GM18909 (cell line): ENCODE measurements at regions not wholly inside any gene's neighbourhood (a gene's known extent, or its start where the extent isn't known, plus 50 kb on each side); places are given as distances from the start of the nearest gene placed in this dataset.
"Not testable (repeated sequence)": the region's sequence is repeated elsewhere in the genome, so short reads cannot be mapped to it uniquely, and the experiment has no call there.

Source experiments
- ATAC-seq: cut with Tn5 transposase; IDR thresholded peaks from one replicate; pipeline ENCODE4 v1.9.1; 2021; ENCODE audit warnings: mild to moderate bottlenecking; ENCODE audit not compliant: unreplicated experiment, poor library complexity

DNA sequence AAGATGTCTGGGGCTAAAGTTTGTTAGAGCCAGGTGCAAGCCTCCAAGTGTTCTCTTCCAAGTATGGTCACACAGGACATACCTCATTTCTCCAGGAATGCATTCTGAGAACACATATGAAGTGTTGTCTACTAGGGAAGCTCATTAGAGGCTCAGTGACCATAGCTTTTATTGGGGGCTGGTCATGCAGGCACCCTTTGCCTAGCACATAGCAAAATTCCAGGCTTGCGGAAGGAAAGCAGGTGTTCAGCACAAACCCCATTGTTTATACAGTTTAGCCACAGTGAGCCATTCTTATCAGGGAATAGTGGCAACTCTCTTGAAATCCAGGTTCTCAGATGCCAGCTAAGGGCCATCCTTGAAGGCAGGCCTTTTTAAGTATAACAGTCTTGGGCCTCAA is 112.1 kb upstream of the XIST start:
- no peak for ATAC-seq

DNA sequence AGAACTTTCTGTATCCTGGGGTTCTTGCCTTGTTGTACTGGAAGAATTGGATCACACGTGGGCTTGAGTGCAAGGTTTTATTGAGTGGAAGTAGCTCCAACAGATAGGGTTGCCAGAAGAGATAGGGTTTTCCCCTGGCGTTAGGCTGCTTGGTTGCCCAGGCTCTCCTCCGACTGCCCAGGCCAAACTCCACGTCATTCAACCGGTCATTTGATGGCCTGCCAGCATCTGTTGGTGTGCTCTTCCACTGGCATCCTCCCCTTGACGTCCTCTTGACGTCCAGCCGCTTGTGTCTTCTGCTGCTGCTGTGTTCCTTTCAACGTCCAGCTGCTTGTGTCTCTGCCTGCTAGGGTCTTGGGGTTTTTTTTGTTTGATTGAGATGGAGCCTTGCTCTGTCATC is 111.2 kb upstream of the XIST start:
- no peak for ATAC-seq

DNA sequence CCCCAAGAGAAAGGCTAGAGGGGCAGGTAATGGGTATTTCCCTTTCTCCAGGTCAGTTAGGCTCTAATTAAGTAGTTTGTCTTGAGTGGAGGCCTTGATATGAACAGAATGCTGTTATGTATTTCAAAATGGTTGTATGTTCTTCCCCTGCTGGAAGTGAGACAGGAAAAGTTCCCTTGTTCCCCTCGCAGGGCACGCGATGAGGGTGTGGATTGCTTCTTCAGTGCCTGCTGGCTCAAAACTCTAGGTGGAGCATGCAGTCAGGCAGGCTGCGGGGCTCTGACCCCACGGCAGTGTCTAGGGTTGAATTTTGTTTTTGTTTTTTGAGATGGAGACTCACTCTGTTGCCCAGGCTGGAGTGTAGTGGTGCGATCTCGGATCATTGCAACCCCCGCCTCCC is 110.4 kb upstream of the XIST start:
- no peak for ATAC-seq

DNA sequence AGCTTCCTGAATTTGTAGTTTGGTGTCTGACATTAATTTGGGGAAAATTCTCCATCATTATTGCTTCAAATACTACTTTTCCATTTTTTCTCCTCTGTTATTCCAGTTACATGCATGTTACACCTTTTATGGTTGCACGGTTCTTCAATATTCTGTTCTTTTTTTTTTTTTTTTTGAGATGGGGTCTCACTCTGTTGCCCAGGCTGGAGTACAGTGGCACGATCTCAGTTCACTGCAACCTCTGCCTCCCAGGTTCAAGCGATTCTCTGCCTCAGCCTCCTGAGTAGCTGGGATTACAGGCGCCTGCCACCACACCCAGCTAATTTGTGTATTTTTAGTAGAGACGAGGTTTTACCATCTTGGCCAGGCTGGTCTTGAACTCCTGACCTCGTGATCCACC is 109.4 kb upstream of the XIST start:
- not testable (repeated sequence) for ATAC-seq

DNA sequence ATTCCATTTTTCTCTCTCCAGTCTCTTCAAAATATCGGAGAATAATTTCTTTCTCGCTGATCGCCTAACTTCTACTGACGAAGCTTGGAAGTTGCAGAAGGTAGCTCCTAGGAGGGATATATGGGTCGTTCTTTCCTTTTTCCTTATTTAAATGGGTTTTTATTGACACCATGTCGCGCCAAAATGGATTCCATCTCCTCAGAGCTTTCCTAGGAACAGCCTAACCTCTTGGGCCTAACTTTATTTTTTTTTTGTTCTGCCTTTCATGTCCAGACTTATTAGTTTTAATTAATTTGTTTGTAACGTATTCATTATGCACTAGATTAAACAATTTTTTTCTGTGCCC is 92.0 kb upstream of the XIST start:
- peak; percentile 3 for ATAC-seq

DNA sequence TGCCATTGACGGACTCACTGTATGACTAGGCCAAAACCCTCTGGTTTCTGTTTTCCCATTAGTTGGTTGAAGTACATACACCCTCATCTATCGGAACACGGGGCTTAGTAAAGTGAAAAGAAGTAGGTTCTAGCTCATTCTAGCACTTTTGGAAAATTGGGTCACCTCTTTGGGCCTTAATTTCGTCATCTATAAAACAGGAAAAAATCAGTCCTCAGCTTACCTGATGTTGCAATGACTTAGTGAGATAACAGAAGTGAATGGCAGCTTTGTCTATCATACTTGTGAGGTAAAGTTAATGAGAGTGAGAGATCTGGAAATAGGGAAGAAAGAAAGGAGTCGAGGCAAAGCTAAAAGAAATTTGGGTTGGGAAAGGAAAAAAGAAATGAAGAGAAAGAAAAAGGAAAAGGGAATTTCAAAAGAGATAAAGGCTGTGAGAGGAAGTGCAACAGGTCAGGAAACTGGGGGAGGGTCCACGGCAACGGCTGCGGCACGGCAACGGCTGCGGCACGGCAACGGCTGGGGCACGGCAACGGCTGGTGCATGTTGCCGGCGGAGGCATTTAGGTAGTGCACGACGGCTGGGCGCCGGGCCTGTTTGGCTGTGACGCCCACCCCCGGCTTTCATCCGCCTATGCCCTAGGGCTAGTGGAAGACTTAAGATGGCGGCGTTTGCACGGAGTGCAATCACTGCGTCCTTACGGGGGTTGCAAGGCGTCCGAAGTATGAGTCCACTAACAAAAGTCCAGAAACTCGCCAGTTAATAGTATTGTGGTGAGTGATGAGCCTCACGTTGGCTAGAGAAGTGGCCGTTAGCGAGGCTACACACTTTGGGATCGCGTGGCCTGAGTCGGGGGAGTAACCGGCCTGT is 91.4 kb upstream of the XIST start:
- peak; percentile 99 for ATAC-seq

DNA sequence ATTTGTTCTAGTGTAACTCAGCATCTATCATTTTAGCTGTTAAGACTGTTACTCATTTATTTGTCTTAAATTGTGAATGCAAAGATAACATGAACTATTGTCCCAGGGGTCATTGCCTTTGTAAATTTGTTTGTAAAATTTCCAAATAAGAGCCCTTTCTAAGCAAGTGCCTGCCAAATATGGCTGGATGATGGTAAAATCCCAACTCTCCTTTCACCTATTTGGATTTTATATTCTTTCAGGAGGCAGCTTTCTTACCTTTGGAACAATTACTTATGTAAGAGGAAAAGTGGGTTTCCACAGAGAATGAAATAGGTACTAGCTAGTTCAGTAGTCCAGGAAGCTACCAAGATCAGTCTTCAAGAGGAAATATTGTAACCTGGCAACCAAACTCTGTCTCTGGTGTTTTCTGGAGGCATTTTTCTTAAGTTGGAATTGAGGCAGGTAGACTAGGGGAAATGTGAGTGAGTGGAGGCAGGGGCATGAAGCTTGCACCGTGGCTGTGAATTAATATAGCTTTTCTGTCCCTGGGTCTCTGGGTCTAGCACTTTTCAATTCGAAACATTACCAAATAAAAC is 88.5 kb upstream of the XIST start:
- no peak for ATAC-seq

DNA sequence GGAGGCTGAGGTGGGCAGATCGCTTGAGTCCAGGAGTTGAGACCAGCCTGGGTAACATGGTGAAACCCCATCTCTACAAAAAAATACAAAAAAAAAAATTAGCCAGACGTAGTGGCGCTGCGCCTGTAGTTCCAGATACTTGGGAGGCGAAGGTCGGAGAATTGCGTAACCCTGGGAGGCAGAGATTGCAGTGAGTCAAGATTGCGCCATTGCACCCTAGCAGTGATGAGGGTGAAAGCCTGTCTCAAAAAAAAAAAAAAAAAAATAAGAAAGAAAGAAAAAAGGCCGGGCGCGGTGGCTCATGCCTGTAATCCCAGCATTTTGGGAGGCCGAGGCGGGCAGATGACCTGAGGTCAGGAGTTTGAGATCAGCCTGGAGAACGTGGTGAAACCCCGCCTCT is 85.3 kb upstream of the XIST start:
- not testable (repeated sequence) for ATAC-seq

DNA sequence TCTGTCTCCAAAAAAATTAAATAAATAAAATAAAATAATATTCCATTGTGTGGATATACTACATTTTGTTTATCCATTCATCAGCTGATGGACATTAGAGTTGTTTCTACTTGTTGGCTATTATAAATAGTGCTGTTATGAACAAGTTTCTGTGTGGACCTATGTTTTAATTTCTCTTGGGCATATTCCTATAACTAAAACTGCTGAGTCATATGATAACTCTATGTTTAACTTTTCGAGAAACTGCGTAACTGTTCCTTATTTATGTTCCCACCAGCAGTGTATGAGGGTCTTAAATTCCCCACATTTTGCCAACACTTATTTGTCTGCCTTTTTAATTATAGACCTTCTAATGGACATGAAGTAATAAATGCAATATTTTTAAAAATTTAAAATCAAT is 80.0 kb upstream of the XIST start:
- ATAC-seq = no peak

DNA sequence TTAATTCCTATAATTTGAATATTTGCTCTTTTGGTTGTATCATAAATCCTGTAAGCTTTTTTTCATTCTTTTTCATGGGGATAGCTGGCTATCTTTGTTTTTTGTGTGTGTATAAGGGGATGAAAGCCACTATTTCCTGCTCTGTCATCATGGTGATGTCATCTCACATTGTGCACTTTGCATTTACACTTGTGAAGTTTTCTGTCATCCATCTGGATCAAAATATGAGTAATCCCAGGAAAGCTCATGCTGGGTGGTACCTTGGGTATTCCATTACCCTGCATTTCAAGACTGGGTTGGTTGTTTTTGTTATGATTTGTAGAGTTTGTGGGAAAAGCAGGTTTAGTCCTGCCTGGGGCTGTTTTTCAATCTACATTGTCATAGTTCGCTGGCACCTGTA is 77.8 kb upstream of the XIST start:
- ATAC-seq = no peak

DNA sequence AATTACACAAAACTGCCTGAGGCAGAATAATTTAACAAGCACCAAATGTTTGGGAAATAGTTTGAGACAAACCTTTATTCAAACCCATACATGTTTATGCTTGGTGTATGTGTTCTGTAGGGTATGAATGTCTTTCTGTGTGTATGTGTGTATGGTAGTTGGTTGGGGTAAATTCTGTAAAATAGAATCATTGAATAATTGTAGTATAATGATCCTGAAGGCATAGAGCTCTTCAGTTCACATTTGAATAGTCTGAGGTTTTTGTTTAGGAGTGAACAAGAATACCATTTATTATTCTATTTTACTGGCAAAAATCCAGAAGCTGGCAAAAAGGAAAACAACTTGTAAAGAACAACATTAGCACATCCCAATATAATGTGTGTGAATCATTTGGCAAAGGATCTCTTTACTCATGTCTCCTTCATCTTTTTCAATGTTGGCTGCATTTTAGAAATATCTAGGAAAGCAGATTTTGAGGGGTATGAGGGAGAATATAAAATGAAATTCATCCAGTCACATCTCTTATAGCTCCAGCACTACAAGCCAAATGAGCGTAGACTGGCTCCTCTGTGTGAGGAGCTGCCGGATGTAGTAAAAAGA is 70.4 kb upstream of the XIST start:
- ATAC-seq = no peak

DNA sequence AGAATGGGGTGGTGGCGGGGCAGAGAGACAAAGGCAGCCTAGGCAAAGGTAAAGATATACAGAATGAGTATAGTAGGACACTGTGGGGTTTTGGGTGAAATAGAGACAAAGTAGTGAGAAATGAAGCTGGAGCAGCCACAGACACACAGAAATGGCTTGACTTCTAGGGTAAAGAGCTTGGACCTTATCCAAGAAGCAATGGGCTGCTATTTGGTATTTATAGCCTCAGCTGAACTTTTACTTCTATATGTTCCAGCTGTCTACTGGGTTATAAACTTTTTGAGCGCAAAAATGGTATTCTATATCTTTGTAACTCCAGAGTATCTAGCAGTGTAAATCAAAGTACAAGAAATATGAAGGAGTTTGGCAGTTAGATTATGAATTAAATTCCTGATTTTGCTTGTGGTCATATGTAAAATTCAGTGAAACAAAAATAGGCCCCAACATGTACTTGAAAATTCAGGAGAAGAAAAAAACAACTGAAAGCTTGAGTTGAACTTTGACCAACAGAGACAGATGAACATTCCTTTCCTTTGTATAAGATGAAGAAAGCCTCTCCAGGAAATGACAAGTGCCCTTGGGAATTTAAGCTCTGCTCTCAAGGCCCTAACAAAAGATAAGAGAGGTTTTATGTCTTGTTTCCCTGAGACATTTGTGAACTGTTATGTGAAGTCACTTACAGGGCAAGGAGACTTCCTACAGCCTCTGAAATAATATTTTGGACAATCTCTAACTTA is 64.6 kb upstream of the XIST start:
- no peak for ATAC-seq

DNA sequence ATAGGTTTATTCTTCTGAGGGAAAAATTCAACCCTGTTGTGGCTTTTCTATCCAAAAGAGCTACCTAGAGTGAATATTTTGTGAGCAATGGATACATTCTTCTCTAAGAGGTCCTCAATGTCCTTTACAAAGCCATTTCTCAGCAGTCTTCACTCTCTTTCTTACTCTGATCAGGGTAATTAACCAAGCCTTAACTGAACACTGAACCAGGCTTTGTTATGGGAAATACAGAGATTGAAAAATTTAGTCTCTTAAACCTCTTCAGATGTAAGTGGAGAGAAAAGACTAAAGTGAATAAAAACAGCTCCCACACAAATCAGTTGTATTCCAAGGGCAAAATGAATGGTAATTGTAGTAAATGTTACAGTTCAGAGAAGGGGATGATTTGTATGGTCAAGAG is 64.0 kb upstream of the XIST start:
- ATAC-seq = no peak

DNA sequence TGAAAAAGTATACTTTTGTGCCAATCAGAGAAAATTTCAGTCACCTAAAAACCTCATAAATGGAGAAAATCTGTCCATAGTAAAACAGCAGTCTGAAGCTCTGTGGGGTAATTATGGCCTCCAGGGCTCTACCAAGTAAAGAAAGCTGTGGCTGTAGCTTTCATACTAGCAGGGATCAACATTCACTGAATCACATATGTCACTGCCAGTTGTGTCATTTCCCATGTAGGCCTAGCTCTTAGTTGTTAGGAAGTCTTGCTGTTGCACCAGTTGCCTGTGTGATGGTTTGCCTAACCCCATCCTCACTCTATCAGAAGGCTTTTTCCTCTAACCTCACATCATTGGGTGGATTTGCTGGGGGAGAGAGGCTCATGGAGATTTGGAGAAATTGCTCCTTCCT is 62.3 kb upstream of the XIST start:
- ATAC-seq = not testable (repeated sequence)

DNA sequence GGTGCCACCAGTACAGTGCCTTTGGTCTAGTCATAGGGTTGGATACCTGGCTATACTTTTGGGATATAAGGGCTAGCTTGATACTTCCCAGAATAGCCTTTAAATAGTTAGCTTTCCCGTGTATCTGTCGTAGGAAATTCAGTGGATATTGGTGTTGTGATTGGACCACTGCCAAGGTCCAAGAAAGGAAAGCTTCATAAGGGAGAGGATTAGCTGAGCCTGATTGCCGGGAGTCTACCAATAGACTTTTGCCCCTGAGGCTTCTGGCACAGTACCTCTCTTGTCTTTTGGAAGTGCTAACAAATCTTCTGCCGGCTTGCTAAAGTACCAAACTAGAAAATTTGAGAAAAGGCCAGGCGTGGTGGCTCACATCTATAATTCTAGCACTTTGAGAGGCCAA is 61.1 kb upstream of the XIST start:
- no peak for ATAC-seq

DNA sequence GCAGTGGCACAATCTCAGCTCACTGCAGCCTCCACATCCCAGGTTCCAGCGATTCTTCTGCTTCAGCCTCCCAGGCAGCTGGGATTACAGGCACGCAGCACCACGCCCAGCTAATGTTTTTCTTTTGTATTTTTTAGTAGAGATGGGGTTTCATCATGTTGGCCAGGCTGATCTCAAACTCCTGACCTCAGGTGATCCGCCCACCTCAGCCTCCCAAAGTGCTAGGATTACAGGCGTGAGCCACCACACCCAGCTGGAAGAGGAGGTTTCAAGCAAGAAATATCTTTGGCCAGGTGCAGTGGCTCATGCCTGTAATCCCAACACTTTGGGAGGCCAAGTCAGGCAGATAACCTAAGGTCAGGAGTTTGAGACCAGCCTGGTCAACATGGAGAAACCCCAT is 59.4 kb upstream of the XIST start:
- not testable (repeated sequence) for ATAC-seq

DNA sequence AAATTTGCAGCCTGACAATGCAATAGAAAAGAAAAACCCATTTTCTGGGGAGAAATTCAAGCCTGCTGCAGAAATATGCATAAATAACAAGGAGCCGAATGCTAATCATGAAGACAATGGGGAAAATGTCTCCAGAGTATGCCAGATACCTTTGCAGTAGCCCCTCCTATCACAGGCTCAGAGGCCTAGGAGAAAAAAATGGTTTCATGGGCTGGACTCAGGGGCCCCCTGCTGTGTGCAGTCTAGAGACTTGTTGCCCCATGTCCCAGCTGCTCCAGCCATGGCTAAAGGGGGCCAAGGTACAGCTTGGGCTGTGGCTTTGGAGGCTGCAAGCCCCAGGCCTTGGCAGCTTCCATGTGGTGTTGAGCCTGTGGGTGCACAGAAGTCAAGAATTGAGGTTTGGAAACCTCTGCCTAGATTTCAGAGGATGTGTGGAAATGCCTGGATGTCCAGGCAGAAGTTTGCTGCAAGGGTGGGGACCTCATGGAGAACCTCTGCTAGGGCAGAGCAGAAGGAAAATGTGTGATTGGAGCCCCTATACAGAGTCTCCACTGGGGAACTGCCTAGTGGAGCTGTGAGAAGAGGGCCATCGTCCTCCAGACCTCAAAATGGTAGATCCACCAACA is 53.3 kb upstream of the XIST start:
- ATAC-seq = not testable (repeated sequence)

DNA sequence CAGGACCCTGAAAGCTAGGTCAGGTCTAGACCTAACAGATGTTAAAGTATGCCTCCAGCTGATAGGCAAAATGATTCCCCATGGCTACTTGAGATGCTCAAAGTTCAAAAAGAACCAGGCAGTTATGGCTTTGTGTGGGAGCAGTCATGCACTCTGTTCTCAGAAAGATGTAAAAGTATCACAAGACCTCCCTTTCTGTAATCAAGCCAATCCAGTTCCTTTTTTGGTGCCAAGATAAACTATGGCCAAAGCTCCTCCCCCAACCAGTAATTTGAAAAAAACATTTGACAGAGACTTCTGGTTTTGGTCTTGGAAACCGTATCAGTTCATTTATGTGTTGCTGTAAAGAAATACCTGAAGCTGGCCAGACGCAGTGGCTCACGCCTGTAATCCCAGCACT is 51.4 kb upstream of the XIST start:
- ATAC-seq = no peak
